MG63 (cell line): ENCODE measurements at regions not wholly inside any gene's neighbourhood (a gene's known extent, or its start where the extent isn't known, plus 50 kb on each side); places are given as distances from the start of the nearest gene placed in this dataset.
"Not testable (repeated sequence)": the region's sequence is repeated elsewhere in the genome, so short reads cannot be mapped to it uniquely, and the experiment has no call there.

ENCODE experiments used
- DNase-seq: peaks from one replicate; pipeline ENCODE4 v3.0.0-alpha.2; 2020
- H3K27me3 ChIP-seq: fragments of 250-450 bp; sonication (Bioruptor Pico); 2 replicates; pipeline ENCODE4 v1.5.1; 2020; ENCODE audit warnings: mild to moderate bottlenecking, moderate library complexity
- H3K36me3 ChIP-seq: fragments of 250-450 bp; sonication (Bioruptor Pico); 2 replicates; pipeline ENCODE4 v1.5.1; 2020; ENCODE audit warnings: mild to moderate bottlenecking, moderate library complexity
- H3K4me3 ChIP-seq: fragments of 250-450 bp; sonication (Bioruptor Pico); 2 replicates; pipeline ENCODE4 v1.5.1; 2020; ENCODE audit warnings: mild to moderate bottlenecking, moderate library complexity
- H3K9me3 ChIP-seq: fragments of 250-450 bp; sonication (Bioruptor Pico); 2 replicates; pipeline ENCODE4 v1.5.1; 2020; ENCODE audit warnings: mild to moderate bottlenecking, moderate library complexity

GRCh38 chr13:44032802-44033201 lies 153.1 kb downstream of the LACC1 start:
- H3K36me3 ChIP-seq: no peaks in the 10 kb centered on the region
- H3K9me3 ChIP-seq: no peaks in the 10 kb centered on the region
- no peak for DNase-seq
- H3K4me3 ChIP-seq: no peak overlapping the region
- no peaks in the 10 kb centered on the region for H3K27me3 ChIP-seq

- Histone ChIP-seq H3K4me3 (no peak overlapping the region), H3K27me3 (no peaks in the 10 kb centered on the region), H3K9me3 (no peaks in the 10 kb centered on the region), H3K36me3 (no peaks in the 10 kb centered on the region)
- DNase-seq: no peak
Measured at GRCh38 chr13:44035400-44035799, 155.7 kb downstream of the LACC1 start.

GRCh38 chr13:44040070-44040817 lies 160.5 kb downstream of the LACC1 start:
- H3K27me3 ChIP-seq: no peaks in the 10 kb centered on the region
- DNase-seq: no peak
- no peak overlapping the region for H3K4me3 ChIP-seq
- no peaks in the 10 kb centered on the region for H3K36me3 ChIP-seq
- no peaks in the 10 kb centered on the region for H3K9me3 ChIP-seq

GRCh38 chr13:44040818-44041100 lies 161.1 kb downstream of the LACC1 start:
- Histone ChIP-seq H3K27me3 (no peaks in the 10 kb centered on the region), H3K9me3 (no peaks in the 10 kb centered on the region), H3K36me3 (no peaks in the 10 kb centered on the region), H3K4me3 (no peak overlapping the region)
- DNase-seq: no peak

GRCh38 chr13:44044547-44045179 lies 165.0 kb downstream of the LACC1 start:
- no peak for DNase-seq
- Histone ChIP-seq H3K4me3 (no peak overlapping the region), H3K27me3 (no peaks in the 10 kb centered on the region), H3K9me3 (no peaks in the 10 kb centered on the region), H3K36me3 (no peaks in the 10 kb centered on the region)

- no peaks in the 10 kb centered on the region for H3K27me3 ChIP-seq
- no peaks in the 10 kb centered on the region for H3K36me3 ChIP-seq
- DNase-seq: no peak
Measured at GRCh38 chr13:44045180-44045562, 165.5 kb downstream of the LACC1 start.

GRCh38 chr13:44046428-44046827 lies 166.7 kb downstream of the LACC1 start:
- H3K36me3 ChIP-seq: no peaks in the 10 kb centered on the region
- no peak for DNase-seq
- H3K9me3 ChIP-seq: no peaks in the 10 kb centered on the region
- no peaks in the 10 kb centered on the region for H3K27me3 ChIP-seq
- H3K4me3 ChIP-seq: no peak overlapping the region

More at GRCh38 chr13:44045180-44045562, 165.5 kb downstream of the LACC1 start:
- Histone ChIP-seq H3K9me3 (no peaks in the 10 kb centered on the region), H3K4me3 (no peak overlapping the region)

GRCh38 chr13:44048326-44048725 lies 168.6 kb downstream of the LACC1 start:
- H3K36me3 ChIP-seq: no peaks in the 10 kb centered on the region
- no peak for DNase-seq
- no peak overlapping the region for H3K4me3 ChIP-seq
- no peaks in the 10 kb centered on the region for H3K9me3 ChIP-seq
- H3K27me3 ChIP-seq: no peaks in the 10 kb centered on the region

GRCh38 chr13:44049081-44049945 lies 169.6 kb downstream of the LACC1 start:
- H3K36me3 ChIP-seq: no peaks in the 10 kb centered on the region
- H3K27me3 ChIP-seq: no peaks in the 10 kb centered on the region
- H3K4me3 ChIP-seq: no peak overlapping the region
- H3K9me3 ChIP-seq: no peaks in the 10 kb centered on the region
- DNase-seq: no peak

- DNase-seq: no peak
- Histone ChIP-seq H3K4me3 (no peak overlapping the region), H3K9me3 (no peaks in the 10 kb centered on the region), H3K27me3 (no peaks in the 10 kb centered on the region), H3K36me3 (no peaks in the 10 kb centered on the region)
Measured at GRCh38 chr13:44050450-44051063, 170.9 kb downstream of the LACC1 start.

GRCh38 chr13:44051405-44051804 lies 171.7 kb downstream of the LACC1 start:
- Histone ChIP-seq H3K4me3 (no peak overlapping the region), H3K27me3 (no peaks in the 10 kb centered on the region), H3K9me3 (no peaks in the 10 kb centered on the region), H3K36me3 (no peaks in the 10 kb centered on the region)
- DNase-seq: no peak

GRCh38 chr13:44051918-44052675 lies 172.4 kb downstream of the LACC1 start:
- Histone ChIP-seq H3K27me3 (no peaks in the 10 kb centered on the region), H3K9me3 (no peaks in the 10 kb centered on the region), H3K4me3 (no peak overlapping the region), H3K36me3 (no peaks in the 10 kb centered on the region)
- DNase-seq: no peak

GRCh38 chr13:44052780-44053184 lies 173.1 kb downstream of the LACC1 start:
- Histone ChIP-seq H3K27me3 (no peaks in the 10 kb centered on the region), H3K4me3 (no peak overlapping the region), H3K36me3 (no peaks in the 10 kb centered on the region), H3K9me3 (no peaks in the 10 kb centered on the region)
- DNase-seq: no peak

- H3K36me3 ChIP-seq: no peaks in the 10 kb centered on the region
- H3K27me3 ChIP-seq: no peaks in the 10 kb centered on the region
- DNase-seq: no peak
- no peak overlapping the region for H3K4me3 ChIP-seq
- no peaks in the 10 kb centered on the region for H3K9me3 ChIP-seq
Measured at GRCh38 chr13:44053208-44053607, 173.5 kb downstream of the LACC1 start.

- Histone ChIP-seq H3K27me3 (no peaks in the 10 kb centered on the region), H3K36me3 (no peaks in the 10 kb centered on the region), H3K4me3 (no peak overlapping the region), H3K9me3 (no peaks in the 10 kb centered on the region)
- no peak for DNase-seq
Measured at GRCh38 chr13:44054525-44054924, 174.8 kb downstream of the LACC1 start.

- H3K4me3 ChIP-seq, DNase-seq, H3K27me3 ChIP-seq, H3K9me3 ChIP-seq, H3K36me3 ChIP-seq: not testable (repeated sequence)
Measured at GRCh38 chr13:44055681-44056080, 176.0 kb downstream of the LACC1 start.

- Histone ChIP-seq H3K27me3 (no peaks in the 10 kb centered on the region), H3K9me3 (no peaks in the 10 kb centered on the region), H3K36me3 (no peaks in the 10 kb centered on the region), H3K4me3 (no peak overlapping the region)
- DNase-seq: no peak
Measured at GRCh38 chr13:44058067-44058466, 178.4 kb downstream of the LACC1 start.
